ENCODE measurements at regions not wholly inside any gene's neighbourhood (a gene's known extent, or its start where the extent isn't known, plus 50 kb on each side); places are given as distances from the start of the nearest gene placed in this dataset.
"Not testable (repeated sequence)": the region's sequence is repeated elsewhere in the genome, so short reads cannot be mapped to it uniquely, and the experiment has no call there.

GRCh38 chr5:105230516-105231157 is 1668.0 kb upstream of the NUDT12 start:
- DNase-seq = no peak

DNA sequence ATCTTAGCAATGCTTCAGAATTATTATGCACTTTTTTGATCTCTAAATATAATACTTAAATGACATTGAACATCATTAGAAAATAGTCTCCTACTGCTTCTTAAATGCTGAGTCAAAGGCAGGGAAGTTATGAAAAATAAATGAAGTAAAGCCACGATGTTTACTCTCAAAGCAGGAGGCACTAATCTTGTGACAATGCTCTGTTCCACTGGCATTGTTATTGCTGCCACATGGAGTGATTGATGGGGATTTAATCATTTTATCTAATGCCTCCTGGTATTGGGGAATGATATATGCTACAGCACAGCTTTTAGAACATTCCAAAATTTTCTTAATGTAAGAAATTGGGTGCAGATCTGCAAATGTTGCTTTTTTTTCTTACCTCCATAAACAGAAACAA is 1655.4 kb upstream of the NUDT12 start:
- no peak for DNase-seq

- DNase-seq = no peak
Measured at GRCh38 chr5:105213078-105213477, 1650.5 kb upstream of the NUDT12 start.

GRCh38 chr5:105207066-105207465 is 1644.5 kb upstream of the NUDT12 start:
- DNase-seq = no peak

DNA sequence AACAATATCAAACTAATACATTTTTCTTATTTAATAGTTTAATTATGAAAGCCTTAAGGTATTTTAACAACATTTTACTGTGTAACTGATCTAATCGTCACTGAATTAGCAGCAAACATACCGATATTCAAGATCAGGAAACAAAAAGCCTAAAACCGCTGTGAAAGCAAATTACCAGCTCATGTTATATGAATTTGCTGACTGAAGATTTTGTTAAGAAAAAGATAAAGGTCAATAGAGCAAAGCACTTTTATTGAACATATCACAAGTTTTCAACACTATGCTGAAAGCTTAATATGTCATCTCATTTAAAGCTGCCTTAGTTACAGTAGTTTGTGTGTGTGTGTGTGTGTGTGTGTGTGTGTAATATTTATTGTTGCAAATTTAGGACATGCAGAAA is 1634.9 kb upstream of the NUDT12 start:
- DNase-seq = no peak

- DNase-seq = no peak
Measured at GRCh38 chr5:105195765-105196164, 1633.2 kb upstream of the NUDT12 start.

DNA sequence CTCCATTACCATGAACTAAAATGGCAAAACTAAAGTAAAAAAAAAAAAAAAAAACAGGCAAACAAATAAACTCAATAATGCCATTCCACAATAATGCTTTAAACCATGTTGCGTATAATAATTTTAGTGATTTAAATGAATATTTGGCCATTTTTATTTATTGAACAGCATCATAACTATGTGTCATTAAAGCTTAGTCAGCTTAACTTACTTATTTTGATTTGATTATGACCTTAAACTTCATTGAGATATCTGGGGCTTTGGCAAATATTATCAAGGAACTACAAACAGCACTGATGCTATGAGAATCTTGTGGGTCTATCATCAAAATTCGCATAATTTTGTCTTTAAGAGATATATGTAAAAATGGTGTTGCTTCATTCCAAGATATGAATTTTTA is 1610.3 kb upstream of the NUDT12 start:
- DNase-seq = no peak

GRCh38 chr5:105168806-105169205 is 1606.2 kb upstream of the NUDT12 start:
- DNase-seq = no peak

- DNase-seq = no peak
Measured at GRCh38 chr5:105167092-105167491, 1604.5 kb upstream of the NUDT12 start.

DNA sequence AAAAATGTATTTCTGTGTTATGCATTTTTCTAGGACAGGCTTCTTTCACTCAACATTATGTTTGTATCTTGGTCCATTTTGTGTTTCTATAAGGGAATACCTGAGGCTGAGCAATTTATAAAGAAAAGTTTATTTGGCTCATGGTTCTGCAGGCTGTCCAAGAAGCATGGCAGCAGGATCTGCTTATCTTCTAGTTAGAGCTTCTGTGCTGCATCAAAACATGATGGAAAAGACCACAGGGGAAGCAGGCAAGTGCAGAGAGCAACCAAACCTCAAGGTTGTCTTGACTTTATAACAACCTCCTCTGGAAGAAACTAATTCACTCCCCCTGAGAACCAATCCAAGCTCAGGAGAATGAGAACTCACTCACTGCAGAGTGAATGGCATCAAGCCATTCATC is 1601.0 kb upstream of the NUDT12 start:
- no peak for DNase-seq

DNA sequence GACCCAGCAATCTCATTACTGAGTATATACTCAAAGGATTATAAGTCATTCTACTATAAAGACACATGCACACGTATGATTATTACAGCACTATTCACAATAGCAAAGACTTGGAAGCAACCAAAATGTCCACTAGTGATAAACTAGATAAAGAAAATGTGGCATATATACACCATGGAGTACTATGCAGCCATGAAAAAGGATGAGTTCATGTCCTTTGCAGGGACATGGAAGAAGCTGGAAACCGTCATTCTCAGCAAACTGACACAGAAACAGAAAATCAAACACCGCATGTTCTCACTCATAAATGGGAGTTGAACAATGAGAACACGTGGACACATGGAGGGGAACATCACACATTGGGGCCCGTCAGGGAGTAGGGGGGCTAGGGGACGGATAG is 1600.0 kb upstream of the NUDT12 start:
- DNase-seq = not testable (repeated sequence)

DNA sequence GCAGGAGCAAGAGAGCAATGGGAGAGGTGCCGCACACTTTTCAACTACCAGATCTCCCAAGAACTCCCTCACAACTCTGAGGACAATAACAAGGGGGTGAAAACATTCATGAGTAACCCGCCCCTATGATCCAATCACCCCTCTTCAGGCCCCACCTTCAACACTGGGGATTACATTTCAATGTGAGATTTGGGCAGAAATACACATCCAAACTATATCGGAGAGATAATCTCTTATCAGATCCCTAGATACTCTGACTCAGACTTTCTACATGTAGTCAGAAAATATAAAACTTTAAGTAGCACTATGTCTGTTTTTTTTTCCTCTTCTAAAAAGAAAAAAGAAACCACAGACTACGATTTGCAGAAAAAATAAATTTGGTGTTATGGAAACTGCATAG is 1595.9 kb upstream of the NUDT12 start:
- no peak for DNase-seq

DNA sequence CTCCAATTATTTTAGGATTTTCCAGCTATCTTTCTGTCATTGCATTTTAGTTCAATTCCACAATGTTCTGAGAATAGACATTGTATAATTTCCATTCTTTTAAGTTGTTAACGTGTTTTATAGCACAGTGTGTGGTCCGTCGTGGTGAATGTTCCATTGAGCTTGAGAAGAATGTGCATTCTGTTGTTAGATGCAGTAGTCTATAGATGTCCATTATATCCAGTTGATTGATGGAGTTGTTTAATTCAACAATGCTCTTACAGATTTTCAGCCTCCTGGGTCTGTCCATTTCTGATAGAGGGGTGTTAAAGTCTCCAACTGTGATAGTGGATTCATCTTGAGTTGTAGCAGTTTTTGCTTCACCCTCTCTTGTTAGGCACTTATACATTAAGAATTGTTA is 1587.7 kb upstream of the NUDT12 start:
- no peak for DNase-seq

DNA sequence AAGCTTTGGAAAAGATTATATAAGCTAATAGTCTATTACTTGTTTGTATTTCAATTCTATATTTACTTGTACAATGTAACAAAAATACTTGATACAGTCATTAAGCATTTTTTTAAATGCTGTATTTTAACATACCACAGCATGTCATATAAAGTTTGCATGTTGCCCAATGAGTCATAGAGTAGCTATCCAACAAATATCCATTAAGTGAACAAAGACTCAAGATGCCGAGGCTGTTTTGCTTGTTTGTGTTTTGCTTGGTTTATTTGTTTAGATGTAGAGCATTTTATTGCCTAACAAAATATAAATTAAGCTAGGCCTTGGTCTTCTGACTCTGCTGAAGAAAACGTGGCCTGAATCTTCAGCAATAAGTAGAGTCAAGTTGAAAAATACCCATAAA is 1584.3 kb upstream of the NUDT12 start:
- no peak for DNase-seq

DNA sequence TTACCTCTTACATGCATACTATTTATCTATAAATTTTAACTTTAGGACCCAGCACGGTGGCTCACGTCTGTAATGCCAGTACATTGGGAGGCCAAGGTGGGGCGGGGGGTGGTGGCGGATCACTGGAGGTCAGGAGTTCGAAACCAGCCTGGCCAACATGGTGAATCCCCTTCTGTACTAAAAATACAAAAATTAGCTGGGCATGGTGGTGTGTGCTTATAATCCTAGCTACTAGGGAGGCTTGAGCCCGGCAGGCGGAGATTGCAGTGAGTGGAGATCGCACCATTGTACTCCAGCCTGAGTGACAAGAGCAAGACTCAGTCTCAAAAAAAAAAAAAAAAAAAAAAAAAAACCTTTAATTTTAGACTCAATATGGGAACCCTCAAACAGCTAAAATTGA is 1582.6 kb upstream of the NUDT12 start:
- no peak for DNase-seq

- DNase-seq = no peak
Measured at GRCh38 chr5:105134328-105134727, 1571.7 kb upstream of the NUDT12 start.

GRCh38 chr5:105133087-105133486 is 1570.5 kb upstream of the NUDT12 start:
- DNase-seq = no peak

- DNase-seq = no peak
Measured at GRCh38 chr5:105132581-105132980, 1570.0 kb upstream of the NUDT12 start.

GRCh38 chr5:105131045-105131444 is 1568.5 kb upstream of the NUDT12 start:
- no peak for DNase-seq

DNA sequence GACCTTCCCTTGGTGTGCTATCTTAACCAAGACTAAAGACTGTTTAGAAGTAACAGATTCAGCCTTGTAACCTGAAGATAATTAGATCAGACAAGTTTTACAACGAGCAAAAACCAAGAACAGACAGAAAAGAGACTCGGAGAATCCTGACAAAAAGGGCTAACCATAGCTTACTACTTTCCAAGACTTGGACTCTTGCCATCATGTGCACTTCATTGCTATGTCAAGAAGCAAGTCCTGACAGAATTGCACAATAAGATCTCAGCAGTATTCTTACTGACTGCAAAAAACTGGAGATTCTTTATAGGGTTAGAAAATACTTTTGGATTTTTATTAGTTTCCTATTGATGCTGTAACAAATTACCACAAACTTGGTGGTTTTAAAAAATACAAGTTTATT is 1539.0 kb upstream of the NUDT12 start:
- DNase-seq = no peak

GRCh38 chr5:105088961-105089360 is 1526.4 kb upstream of the NUDT12 start:
- no peak for DNase-seq

GRCh38 chr5:105088102-105088501 is 1525.5 kb upstream of the NUDT12 start:
- no peak for DNase-seq

DNA sequence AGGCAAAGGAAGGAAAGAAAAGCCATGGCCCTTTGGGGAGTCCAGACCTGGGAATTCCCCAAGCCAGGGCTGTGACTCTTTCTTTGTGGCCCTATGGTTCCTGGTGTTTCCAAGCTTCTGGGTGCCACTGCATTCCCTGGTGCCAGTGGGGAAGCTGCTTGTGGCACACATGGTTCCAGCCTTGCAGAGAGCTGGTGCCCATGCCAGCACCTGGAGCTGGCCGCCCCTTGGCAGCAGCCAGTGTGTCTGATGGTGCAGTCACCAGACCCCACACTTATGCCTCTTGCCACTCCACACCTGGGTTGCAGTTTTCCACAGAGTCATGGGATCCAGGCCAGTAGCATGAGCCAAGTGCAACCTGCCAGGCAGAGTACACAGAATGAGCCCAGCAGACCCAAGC is 1495.3 kb upstream of the NUDT12 start:
- DNase-seq = no peak

DNA sequence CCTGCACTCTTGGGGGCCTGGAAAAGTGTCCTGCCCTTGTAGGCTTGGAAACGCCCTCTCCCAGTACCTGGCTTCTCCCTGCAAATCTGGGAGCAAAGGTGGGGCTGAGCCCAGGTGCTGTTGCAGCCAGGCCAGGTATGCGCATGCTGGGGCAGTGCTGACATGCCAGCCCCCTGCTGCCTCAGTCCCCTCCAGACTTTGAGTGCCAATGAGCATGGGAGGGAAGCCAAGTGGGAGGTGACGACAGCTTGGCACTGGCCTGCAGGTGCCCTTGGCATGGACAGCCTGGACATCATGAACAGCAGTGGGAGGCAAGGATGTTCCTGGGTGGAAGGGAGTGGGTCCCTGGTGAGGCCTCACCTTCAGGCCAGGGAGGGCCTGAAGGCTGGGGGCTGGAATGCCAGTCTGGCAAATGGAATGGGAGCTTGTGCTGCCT is 1494.4 kb upstream of the NUDT12 start:
- no peak for DNase-seq

GRCh38 chr5:105054406-105054805 is 1491.8 kb upstream of the NUDT12 start:
- DNase-seq = no peak

- no peak for DNase-seq
Measured at GRCh38 chr5:105042623-105043022, 1480.0 kb upstream of the NUDT12 start.
